Natural killer cell (primary cell): ENCODE measurements at regions not wholly inside any gene's neighbourhood (a gene's known extent, or its start where the extent isn't known, plus 50 kb on each side); places are given as distances from the start of the nearest gene placed in this dataset.

Experiments
- ATAC-seq, 3 donors: fragments of 150-1000 bp in 2 of 3; fragments of 200-7000 bp in 1 of 3; cut with Tn5 transposase; 1 replicate in 1 of 3; 2 replicates in 2 of 3; pipeline ENCODE4 v1.10.0; 2021; ENCODE audit warnings: mild to moderate bottlenecking in 2 of 3, moderate library complexity in 2 of 3
- DNase-seq, 2 donors: peaks; one replicate each; pipeline versions ENCODE4 v3.0.0 to v3.0.0-alpha.2; 2013 to 2021; ENCODE audit warnings: mixed read lengths in 1 of 2
- H3K27ac ChIP-seq: one replicate; pipeline ENCODE4 v1.5.1; 2013; ENCODE audit warnings: mild to moderate bottlenecking, low read length
- H3K27me3 ChIP-seq: one replicate; pipeline ENCODE4 v1.6.1; 2013; ENCODE audit warnings: low read length; ENCODE audit not compliant: control insufficient read depth, insufficient read depth
- H3K36me3 ChIP-seq: one replicate; pipeline ENCODE4 v1.6.1; 2013; ENCODE audit warnings: low read length; ENCODE audit not compliant: control insufficient read depth, insufficient read depth
- H3K4me1 ChIP-seq: one replicate; pipeline ENCODE4 v1.6.1; 2013; ENCODE audit warnings: low read length; ENCODE audit not compliant: control insufficient read depth, insufficient read depth
- H3K4me3 ChIP-seq: one replicate; pipeline ENCODE4 v1.5.1; 2013; ENCODE audit warnings: low read length
- H3K9me3 ChIP-seq: one replicate; pipeline ENCODE4 v1.6.1; 2013; ENCODE audit warnings: low read length; ENCODE audit not compliant: control insufficient read depth, insufficient read depth
- H3K27ac Mint-ChIP-seq, 2 donors: one replicate each; pipeline ENCODE4 v1.8.0; 2022; ENCODE audit warnings: mild to moderate bottlenecking in 2 of 2, mixed read lengths in 2 of 2, moderate library complexity in 1 of 2
- H3K27me3 Mint-ChIP-seq, 2 donors: one replicate each; pipeline ENCODE4 v1.8.0; 2022; ENCODE audit warnings: low read depth in 2 of 2, mixed read lengths in 2 of 2
- H3K36me3 Mint-ChIP-seq: one replicate; pipeline ENCODE4 v1.8.0; 2022; ENCODE audit warnings: mixed read lengths
- H3K4me1 Mint-ChIP-seq, 2 donors: one replicate each; pipeline ENCODE4 v1.8.0; 2022; ENCODE audit warnings: mixed read lengths in 2 of 2
- H3K4me3 Mint-ChIP-seq: one replicate; pipeline ENCODE4 v1.8.0; 2022; ENCODE audit warnings: mild to moderate bottlenecking, moderate library complexity, mixed read lengths
- H3K9me3 Mint-ChIP-seq, 2 donors: one replicate each; pipeline ENCODE4 v1.8.0; 2022; ENCODE audit warnings: mixed read lengths in 2 of 2
- CTCF ChIP-seq: fragments of 200-600 bp; IDR thresholded peaks from one replicate; pipeline ENCODE4 v1.8.0; 2022; ENCODE audit warnings: antibody characterized with exemption
- WGBS: methylation state at CpG from one replicate; pipeline ENCODE4 v1.1.7; 2013; ENCODE audit warnings: missing lambda C conversion rate; ENCODE audit not compliant: insufficient coverage; 5-methylcytosine and 5-hydroxymethylcytosine counted together
- intact Hi-C: fragments of 100-400 bp; cut with micrococcal nuclease; formaldehyde crosslinking; loops from one replicate; pipeline ENCODE4 v1.14.2; 2022

GRCh38 chr12:20181416-20182180, 186.7 kb upstream of the PDE3A start:
- no peak for ATAC-seq
- TF ChIP-seq CTCF: no peak
- no peak overlapping the region for H3K27ac Mint-ChIP-seq

GRCh38 chr12:20183563-20183962, 184.8 kb upstream of the PDE3A start:
- no peaks in the 10 kb centered on the region for H3K36me3 ChIP-seq
- no peak for TF ChIP-seq CTCF
- intact Hi-C loops: no loop called here
- no peak for DNase-seq
- no peak overlapping the region for H3K27ac ChIP-seq
- H3K4me1 Mint-ChIP-seq: no peaks in the 10 kb centered on the region
- no peaks in the 10 kb centered on the region for H3K4me1 ChIP-seq
- ATAC-seq: no peak
- H3K4me3 ChIP-seq: no peak overlapping the region
- H3K36me3 Mint-ChIP-seq: no peaks in the 10 kb centered on the region
- no peaks in the 10 kb centered on the region for H3K9me3 ChIP-seq
- no peak overlapping the region for H3K27ac Mint-ChIP-seq
- 100% methylated on average over 1 of the region's 1 CpG for WGBS
- H3K4me3 Mint-ChIP-seq: no peak overlapping the region
- peaks cover 2 to 6% of the 10 kb centered on the region in 2 donors for H3K9me3 Mint-ChIP-seq
- no peaks in the 10 kb centered on the region for H3K27me3 ChIP-seq
- H3K27me3 Mint-ChIP-seq: no peaks in the 10 kb centered on the region

More at GRCh38 chr12:20181416-20182180, 186.7 kb upstream of the PDE3A start:
- no peaks in the 10 kb centered on the region for H3K9me3 ChIP-seq
- no peaks in the 10 kb centered on the region for H3K36me3 ChIP-seq
- Mint-ChIP-seq H3K4me1 (no peaks in the 10 kb centered on the region), H3K4me3 (no peak overlapping the region), H3K36me3 (no peaks in the 10 kb centered on the region), H3K27me3 (no peaks in the 10 kb centered on the region), H3K9me3 (peaks cover 2 to 6% of the 10 kb centered on the region in 2 donors)
- H3K27ac ChIP-seq: no peak overlapping the region
- H3K4me1 ChIP-seq: no peaks in the 10 kb centered on the region
- no peak for DNase-seq
- no peak overlapping the region for H3K4me3 ChIP-seq
- intact Hi-C loops: no loop called here
- H3K27me3 ChIP-seq: no peaks in the 10 kb centered on the region
- WGBS: 63% methylated on average over 2 of the region's 2 CpGs

DNA sequence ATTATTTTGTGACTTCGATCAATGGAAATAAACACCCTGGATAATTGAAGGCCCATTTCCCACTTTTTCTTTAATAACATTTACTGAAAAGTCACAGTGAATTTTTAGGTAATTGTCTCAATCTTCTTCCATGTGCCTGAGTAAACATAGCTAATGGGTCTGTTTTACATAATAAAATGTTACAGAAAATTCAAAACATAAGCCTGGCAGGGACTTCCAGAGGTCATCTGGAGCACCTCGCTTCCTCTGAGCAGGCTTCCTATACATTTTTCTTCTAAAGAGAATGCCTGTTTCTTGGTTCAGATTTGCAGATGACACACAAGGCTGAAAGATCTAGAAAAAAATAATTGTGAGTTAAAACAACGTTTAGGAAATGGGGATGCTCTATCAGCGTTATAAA, 183.8 kb upstream of the PDE3A start:
- no peaks in the 10 kb centered on the region for H3K36me3 Mint-ChIP-seq
- Histone ChIP-seq H3K9me3 (no peaks in the 10 kb centered on the region), H3K36me3 (no peaks in the 10 kb centered on the region), H3K4me3 (no peak overlapping the region), H3K4me1 (no peaks in the 10 kb centered on the region), H3K27me3 (no peaks in the 10 kb centered on the region), H3K27ac (no peak overlapping the region)
- no peak for ATAC-seq
- no peak overlapping the region for H3K4me3 Mint-ChIP-seq
- intact Hi-C loops: no loop called here
- H3K27me3 Mint-ChIP-seq: no peaks in the 10 kb centered on the region
- peaks cover 2 to 6% of the 10 kb centered on the region in 2 donors for H3K9me3 Mint-ChIP-seq
- TF ChIP-seq CTCF: no peak
- WGBS: 85% methylated on average over 3 of the region's 4 CpGs
- DNase-seq: no peak
- no peak overlapping the region for H3K27ac Mint-ChIP-seq
- no peaks in the 10 kb centered on the region for H3K4me1 Mint-ChIP-seq

DNA sequence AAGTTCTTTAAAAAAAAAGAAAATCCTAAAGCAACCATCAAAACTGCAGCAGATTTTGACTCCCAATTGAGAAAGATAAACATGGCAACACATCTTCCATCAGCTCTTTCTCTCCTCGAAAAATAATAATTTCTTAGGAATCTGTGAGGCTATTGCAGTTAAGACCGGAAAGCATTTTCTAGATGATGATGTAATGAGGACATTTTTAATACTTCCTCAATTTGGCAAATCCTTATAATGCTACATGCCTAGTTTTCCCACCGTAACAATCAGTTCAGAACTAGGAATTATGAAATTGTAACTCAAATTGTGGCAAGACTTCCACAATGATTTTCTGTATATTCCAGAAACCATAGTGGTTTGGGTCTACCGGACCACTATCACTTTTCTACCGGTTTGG, 180.9 kb upstream of the PDE3A start:
- TF ChIP-seq CTCF: no peak

More for the DNA sequence above, 180.9 kb upstream of the PDE3A start:
- Histone ChIP-seq H3K4me3 (no peak overlapping the region), H3K4me1 (no peaks in the 10 kb centered on the region), H3K9me3 (no peaks in the 10 kb centered on the region), H3K27ac (no peak overlapping the region), H3K36me3 (no peaks in the 10 kb centered on the region), H3K27me3 (no peaks in the 10 kb centered on the region)
- WGBS: 80% methylated on average over 1 of the region's 5 CpGs
- no peaks in the 10 kb centered on the region for H3K4me1 Mint-ChIP-seq
- H3K36me3 Mint-ChIP-seq: no peaks in the 10 kb centered on the region
- DNase-seq (no peak), ATAC-seq (no peak)
- H3K27me3 Mint-ChIP-seq: no peaks in the 10 kb centered on the region
- H3K4me3 Mint-ChIP-seq: no peak overlapping the region
- intact Hi-C loops: no loop called here
- H3K27ac Mint-ChIP-seq: no peak overlapping the region
- peaks cover 2 to 4% of the 10 kb centered on the region in 2 donors for H3K9me3 Mint-ChIP-seq
